Retina (tissue), 1 donor: ENCODE measurements at regions not wholly inside any gene's neighbourhood (a gene's known extent, or its start where the extent isn't known, plus 50 kb on each side); places are given as distances from the start of the nearest gene placed in this dataset.
A peak's percentile ranks its signal among the peaks of the same experiment; 100 is the strongest.

Experiments
- DNase-seq: peaks from one replicate; pipeline ENCODE4 v3.0.0-alpha.2; 2016

DNA sequence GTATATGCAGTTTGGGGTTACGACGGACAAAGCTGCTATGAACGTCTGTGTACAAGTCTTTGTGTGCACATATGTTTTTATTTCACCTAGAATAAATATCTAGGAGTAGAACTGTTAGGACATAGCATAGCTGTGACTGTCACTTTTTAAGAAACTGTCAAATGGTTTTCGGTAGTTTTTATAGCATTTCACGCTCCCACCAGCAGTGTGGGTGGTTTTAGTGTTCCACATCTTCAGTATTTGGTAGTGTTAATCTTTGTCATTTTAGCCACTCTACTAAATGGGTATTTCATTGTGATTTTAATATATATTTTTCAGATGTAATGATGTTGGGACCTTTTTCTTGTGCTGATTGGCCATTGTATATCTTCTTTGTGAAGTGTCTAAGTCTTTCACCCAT lies 109.1 kb upstream of the BCAT1 start:
- no peak for DNase-seq

DNA sequence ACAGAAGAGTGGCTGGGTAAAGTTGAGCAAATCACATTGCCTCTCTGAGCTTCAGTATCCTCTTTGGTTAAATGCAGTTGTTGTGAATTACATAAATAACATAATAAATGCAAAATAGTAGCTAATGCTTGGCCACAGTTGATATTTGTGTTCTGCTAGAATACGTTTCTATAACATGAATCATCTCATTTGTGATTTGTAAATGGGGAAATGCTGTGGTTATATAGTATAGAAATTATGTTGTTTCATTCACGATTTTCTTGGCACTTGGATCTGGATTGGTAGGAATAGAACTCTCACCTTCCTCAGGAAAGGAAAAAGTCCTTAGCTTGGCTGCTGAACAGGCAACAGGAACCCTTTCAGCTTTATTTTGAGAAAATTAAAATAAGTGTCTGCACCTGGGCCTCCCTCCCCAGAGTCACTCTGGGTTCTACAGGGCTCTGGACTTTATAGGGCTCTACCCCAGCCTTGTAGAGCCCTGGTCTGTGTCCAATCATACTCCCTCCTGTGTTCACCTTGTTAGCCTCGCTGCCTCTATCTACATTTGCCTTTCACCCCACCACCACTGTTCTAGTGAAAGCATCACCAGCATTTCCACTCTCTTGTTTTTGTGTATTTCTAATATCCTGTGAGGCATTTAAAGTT lies 107.7 kb upstream of the BCAT1 start:
- no peak for DNase-seq

DNA sequence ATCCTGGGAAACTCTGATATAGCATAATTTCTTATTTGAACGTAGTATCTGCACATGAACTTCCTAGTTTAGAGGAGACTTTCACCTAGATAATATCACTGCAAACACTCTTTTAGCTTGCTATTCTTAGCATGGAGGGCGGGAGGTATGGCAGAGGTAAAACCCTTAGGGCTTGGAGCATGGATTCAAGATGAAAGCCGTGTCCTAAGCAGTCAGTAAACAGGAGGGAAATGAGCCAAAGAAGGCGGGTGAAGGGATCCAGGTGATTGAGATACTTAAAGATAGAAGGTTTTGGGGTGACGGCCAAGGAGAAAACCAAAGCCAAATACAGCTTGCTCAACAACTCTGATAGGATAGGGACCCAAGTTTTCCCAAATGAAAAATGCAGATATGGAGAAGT lies 107.1 kb upstream of the BCAT1 start:
- DNase-seq: no peak

DNA sequence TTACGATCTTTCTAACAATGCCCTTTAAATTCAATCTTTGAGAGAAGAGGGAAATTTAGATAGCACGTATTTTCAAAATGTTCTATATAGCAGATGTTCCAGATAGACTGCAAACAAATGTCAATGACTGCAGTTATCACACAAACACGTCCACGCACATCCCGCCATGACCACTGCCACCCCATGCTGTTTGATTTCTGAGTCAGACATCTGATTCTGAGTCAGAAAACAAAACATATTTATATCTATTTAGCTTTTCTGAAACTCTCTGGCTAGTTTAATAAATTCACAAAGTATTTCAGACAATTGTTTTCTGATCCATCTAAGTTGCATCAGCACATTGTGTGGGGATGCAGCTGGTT lies 105.9 kb upstream of the BCAT1 start:
- no peak for DNase-seq

DNA sequence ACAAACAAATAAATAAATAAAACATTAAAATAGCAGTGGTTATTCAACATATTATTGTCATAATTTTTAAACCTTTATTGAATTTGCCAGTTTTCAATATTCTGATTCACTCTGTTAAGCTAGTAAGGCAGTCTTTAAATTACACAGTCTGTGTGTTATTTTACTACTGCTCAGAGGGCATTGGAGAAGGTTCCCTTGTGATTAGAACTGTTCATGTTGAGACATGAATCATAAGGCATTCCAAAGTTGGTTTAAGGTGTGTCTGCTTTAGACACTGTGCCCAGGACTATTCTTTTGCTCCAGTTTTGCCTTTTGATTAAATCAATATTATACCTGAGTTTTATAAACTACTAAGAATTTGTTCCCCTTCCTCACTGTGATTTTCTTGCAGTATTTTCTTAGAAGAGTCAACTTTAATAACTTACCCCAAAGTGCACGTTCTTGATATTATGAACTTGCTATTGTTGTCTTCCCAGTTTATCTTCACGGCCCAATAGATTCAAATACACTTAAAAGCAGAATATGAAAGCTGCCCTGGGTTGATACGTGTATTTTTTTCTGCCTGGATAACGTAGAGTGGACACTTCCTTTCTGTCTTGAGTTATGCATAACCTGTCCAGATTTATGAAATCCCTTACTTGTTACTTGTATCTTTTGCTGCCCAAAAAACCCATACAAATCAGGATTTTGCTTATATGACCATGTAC lies 105.3 kb upstream of the BCAT1 start:
- DNase-seq: no peak

DNA sequence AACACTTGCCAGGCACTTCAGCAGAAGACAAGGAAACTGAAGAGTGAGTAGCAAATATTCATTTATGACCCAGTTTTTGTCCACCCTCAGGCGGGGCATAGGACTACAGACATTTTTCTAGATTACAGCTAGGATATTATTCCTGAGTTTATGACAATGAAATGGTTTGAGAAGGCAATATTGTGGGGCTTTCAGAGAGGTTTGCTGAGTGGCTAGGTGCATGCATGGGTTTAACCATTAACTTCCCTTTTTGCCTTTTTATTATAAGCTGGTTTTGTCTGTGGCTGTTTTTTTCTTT lies 104.0 kb upstream of the BCAT1 start:
- no peak for DNase-seq

DNA sequence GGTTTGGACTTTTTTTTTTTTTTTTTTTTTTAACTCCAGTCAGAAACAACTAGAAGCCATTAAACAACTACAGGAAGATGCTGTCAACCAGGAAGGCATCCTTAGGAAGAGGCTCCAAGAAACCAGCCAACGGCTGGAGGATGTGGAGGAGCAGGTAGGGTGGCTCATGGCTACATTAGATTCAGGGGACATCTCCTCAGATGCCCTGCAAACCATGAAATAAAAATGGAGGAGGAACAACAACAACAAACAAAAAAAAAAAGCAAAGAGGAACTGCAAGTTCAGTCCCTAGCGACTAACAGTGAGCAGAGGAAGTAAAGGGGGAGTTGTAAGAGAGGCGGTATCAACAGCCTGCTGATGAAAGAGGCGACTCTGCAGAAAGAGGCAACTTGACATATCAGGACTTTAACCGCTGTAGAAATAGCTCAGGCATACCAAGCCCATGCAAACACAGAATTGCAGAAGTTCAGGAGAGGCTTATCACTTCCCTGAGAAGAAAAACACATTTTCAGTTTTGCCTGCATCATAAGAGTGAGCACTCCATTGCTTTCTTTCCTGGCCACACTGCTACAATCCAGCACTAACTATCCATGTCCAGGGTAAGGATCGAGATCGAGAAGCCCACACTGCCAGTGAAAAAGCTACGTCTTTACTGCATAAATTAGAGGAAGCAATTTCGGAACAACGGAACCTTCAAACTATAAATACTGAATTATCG lies 103.5 kb upstream of the BCAT1 start:
- DNase-seq: no peak

DNA sequence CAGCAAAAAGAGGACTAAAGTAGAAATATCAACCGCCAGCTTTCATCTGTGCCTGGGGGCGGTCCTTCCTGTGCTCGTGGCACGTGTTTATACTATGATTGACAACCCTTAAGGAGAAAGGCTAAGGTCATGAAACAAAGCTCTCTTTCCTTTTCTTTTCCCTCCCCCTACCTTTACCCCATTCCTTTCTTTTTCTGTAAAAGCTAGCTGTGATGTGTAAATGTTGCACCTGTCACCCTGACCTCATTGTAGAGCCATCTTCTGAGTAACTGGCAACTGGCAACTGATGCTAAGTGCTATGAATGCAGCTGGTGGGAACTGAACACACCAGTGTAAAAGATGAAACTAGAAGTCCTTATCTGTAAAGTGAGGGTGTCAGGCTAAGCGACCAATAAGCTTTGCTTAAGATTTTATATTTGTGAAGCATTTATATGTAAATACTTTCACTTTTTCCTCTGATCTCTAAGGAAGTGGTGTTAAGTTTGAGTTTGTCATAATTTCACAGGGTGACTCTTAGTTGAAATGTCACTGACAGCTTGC lies 102.8 kb upstream of the BCAT1 start:
- no peak for DNase-seq

DNA sequence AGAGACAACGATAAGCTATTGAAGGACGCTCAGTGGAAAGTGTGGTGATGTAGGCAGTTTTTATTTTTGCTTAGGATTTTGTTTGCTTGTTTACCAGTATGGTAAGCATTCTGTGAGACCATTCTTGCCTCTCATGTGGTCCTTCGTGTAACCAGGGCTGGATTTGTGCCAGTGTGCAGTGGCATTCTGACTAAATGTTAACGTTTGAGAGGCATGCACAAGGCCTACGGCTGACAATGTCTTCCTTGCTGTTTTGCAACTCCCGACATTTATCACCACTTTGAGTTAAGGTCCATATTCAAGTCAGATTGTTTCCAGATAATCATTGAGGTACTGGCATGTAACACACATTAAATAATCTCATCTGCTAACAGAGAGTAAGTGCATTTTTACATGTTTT lies 102.3 kb upstream of the BCAT1 start:
- DNase-seq: no peak

DNA sequence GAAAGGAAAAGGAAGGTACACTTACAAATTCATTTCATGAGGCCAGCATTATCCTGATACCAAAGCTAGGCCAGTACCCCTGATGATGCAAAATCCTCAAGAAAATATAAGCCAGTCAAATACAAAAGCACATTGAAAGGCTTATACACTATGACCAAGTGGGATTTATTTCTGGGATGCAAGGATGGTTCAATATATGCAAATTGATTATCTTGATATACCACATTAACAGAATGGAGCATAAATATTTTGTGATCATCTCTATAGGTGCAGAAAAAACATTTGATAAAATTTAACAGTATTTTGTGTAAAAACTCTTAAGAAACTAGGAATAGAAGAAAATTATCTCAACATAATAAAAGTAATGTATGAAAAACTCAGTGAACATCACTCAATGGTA lies 97.0 kb upstream of the BCAT1 start:
- no peak for DNase-seq

DNA sequence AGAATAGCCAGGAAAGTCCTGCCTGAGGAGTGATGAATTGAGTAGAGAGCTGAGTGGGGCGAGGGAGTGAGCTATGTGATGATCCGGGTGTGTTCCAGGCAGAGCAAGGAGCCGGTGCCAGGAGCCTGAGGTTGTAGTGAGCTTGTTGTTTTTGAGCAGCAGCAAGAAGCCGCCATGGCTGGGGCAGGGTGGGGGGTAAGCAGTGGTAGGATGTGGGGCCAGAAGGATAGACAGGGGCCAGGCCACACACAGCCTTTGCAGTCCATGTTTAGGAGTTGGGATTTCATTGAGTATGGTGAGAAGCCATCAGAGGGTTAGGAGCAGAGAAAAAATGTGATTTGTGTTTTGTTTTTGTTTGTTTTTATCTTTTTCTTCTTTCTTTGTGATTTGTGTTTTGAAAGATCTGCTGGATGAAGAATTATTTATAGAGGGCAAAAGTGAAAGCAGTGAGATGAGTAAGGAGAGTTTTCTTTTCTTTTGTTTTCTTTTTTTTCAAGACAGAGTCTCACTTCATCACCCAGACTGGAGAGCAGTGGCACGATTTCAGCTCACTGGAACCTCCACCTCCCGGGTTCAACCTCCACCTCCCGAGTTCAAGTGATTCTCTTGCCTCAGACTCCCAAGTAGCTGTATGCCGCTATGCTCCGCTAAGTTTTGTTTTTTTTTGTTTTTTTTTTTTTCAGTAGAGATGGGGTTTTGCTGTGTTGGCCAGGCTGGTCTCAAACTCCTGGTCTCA lies 92.3 kb upstream of the BCAT1 start:
- no peak for DNase-seq

DNA sequence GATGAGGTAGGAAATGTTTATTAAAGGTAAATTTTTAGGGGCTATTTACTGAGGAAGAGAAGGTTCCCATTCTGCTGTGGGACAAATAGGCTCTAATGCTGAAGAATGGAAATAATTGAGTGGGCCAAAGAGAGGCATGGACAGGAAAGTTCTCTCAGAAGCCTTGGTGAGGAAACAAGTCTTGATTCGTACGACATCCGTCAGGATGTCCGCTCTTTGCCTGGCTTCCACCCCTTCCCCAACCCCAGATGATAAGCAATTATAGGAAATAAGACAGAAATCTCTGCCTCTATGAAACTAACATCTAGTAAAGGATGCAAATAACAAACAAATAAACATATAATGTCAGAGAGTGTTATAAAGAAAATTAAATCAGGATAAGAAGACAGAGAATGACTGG lies 91.7 kb upstream of the BCAT1 start:
- DNase-seq: no peak

DNA sequence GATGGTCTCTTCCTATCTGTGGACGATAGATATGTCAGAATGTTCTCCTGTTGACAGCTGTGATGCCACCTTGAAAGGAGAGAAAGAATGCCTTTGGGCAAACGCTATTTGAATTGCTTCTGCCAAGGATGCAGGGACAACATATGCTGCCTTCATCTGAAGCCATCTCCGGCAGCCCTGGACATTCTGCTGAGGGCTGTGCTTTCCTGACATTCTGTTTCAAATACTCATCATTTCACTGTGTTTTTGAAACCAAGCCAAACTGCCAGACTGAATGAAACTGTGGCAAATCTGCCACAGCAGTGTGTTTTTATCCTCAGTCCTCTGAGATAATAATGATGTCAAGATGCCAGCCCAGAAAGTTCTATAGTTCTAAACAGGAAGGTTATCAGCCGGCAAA lies 85.8 kb upstream of the BCAT1 start:
- DNase-seq: no peak

DNA sequence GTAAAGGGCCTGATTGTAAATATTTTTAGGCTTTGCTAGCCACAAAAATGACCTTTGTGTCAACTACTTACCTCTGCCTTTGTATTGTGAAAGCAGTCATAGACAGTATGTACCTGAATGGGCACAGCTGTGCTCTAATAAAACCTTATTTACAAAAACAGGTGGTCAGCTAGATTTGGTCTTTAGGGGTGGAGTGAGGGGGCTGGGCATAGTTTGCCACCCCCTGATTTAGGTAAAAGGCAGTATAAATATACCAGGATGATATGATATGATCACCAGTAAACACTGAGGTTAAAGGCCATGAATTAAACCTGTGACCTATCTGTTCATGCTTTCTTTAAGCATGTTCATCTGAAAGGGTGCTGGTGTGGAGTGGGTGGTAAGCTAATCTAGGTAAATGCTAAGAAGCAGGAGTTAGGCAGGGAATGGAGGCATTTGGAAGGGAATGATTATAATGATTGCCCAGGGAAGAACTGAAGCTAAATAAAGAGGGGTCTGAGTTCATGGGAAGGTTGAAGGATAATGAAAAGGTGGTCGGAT lies 77.1 kb upstream of the BCAT1 start:
- no peak for DNase-seq

DNA sequence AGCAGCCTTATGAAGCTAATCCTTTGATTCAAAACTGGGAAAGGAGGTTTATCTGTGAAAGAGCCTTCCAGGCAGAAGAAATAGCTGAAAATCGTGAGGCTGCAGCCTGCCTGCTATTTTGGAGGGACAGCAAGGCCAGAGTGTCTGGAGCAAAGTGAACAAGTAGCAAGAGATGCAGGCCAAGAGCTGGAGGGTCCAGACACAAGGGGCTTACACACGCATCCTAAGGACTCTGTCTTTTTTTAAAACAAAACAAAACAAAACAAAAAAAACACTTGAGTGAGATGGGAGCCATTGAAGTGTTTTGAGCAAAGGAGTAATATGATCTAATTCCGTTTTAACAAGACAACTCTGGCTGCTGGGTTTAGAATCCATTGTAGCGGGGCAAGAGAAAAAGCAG lies 76.4 kb upstream of the BCAT1 start:
- DNase-seq: peak; percentile 28

DNA sequence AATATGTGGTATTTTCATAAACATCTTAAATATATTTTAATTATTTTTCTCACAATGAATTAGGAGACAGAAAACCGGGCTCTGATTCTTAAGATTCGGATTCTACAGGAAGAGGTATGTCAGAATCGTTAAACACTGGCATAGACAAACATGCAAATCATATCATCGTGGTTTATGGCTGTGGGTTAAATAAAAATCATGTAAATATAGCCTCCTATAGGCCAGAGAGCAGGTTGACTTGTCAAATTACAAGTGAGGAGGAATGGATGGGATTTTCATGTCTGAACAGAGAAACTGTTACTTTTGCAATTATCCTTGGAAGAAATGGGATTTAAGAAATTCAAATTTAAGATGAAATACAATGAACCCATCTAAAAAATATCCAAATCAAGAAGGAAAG lies 74.9 kb upstream of the BCAT1 start:
- DNase-seq: no peak

DNA sequence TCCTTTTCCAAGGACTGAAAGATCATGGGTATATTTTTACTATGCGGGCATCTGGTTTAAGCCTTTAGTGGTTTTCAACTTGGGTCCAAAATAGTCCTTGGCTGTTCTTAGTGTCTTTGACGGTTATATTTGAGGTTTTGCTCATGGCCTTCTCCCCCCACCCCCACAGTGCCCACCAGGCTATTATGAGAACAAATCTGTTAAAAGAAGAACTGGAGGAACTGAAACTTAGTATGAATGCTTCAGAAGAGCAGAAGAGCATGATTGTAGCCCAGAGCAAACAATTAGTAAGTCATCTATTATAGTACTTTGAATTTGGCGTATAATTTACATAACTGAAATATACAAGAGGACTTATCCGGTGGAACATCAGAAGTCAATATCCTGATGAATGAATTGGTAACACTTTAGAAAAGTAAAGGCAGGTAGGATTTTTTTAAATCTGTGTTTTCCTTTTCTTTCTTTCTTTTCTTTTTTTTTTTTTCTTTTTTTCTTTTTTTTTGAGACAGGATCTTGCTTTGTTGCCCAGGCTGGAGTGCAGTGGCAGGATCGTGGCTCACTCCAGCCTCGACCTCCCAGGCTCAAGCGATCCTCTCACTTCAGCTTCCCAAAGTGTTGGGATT lies 71.8 kb upstream of the BCAT1 start:
- no peak for DNase-seq

DNA sequence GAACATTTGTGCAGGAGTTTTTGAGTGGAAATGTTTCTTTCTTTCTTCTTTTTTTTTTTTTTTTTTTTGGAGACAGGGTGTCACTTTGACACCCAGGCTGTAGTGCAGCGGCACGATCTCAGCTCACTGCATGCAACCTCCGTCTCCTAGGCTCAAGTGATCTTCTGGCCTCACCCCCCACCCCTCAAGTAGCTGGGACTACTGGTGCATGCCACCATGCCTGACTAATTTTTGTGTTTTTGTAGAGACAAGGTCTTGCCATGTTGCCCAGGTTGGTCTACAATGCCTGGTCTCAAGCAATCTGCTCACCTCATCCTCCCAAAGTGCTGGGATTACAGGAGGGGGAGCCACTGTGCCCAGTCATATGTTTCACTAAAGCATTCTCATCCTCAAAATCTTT lies 69.2 kb upstream of the BCAT1 start:
- DNase-seq: no peak

DNA sequence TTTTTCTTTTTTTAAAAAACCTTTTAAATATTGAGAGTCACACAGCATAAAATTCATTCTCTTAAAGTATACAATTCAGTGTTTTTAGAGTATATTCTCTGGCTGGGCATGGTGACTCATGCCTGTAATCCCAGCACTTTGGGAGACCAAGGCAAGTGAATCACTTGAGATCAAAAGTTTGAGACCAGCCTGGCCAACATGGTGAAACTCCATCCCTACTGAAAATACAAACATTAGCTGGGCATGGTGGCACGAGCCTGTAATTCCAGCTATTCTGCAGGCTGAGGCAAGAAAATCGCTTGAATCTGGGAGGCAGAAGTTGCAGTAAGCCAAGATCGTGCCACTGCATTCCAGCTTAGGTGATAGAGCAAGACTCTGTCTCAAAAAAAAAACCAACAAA lies 68.4 kb upstream of the BCAT1 start:
- no peak for DNase-seq

DNA sequence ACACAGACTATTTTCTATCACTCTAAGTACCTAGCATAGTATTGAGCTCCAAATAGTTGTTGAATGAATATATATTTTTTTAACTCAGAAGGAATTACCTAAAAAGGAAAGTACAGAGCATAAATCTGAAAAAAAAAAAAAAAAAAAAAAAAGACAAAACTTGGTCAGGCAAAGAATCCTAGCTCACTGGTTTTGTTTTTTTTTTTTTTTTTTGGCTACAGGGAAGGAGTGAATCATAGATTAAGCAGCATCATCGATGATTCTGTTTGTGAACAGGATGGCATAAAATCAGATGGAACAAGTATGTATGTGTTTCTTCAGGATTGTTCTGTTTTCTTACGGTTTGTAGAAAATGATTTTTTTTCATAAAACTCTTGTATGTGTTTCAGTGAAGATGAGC lies 66.1 kb upstream of the BCAT1 start:
- no peak for DNase-seq

DNA sequence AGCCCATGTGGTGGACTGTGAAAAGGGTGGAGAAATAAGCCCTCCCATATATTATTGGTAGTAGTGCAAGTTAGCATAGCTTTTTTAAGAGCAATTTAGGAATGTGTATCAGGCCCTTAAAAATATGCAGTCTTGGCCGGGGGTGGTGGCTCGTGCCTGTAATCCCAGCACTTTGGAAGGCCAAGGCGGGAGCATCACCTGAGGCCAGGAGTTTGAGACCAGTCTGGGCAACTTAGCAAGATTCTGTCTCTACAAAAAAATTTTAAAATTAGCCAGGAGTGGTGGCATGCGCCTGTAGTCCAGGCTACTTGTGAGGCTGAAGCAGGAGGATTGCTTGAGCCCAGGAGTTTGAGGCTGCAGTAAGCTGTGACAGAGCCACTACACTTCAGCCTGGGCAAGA lies 64.2 kb upstream of the BCAT1 start:
- DNase-seq: no peak

DNA sequence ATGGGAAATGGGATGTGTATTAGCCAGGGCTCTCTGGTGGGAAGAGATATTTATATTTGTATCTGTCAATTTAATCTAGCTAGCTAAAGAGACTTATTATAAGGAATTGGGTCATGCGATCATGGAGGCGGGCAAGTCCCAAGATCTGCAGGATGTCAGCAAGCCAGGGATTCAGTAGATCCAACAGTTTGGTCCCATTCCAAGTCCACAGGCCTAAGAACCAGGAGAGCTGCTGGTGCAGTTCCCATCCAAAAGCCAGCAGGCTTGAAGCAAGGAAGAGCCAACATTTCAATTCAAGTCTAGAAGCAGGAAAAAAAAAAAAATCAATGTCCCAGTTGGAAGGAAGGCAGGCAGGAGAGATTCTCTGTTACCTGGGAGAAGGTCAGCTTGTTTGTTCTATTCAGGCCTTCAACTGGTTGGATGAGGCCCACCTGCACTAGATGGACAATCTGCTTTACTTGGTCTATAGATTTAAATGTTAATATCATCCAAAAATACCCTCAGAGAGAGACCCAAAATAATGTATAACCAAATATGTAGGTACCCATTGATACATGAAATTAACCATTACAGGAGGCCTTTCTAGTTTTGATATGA lies 60.7 kb upstream of the BCAT1 start:
- DNase-seq: no peak

DNA sequence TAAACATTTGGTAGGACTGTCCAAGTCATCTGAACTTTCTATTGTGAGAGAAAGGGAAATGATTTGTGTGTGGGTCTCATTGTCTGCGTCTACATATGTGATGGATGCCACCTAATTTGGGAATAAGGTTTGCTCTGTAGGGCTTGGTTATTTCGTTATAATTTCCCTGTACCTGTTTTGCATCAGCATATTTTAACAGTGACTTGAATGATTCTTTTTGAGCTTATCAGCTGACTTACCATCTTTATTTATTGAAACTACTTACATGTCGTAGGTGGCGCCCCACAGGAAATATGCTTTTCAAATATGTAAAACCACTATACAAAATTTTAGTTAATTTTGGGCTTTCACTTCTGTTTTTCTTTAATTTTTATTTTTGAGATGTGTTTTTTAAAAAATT lies 56.5 kb upstream of the BCAT1 start:
- DNase-seq: no peak
